NCI-H2196 (cell line): ENCODE measurements at regions not wholly inside any gene's neighbourhood (a gene's known extent, or its start where the extent isn't known, plus 50 kb on each side); places are given as distances from the start of the nearest gene placed in this dataset.

Experiments
- DNase-seq: peaks from one replicate; lab custom pipeline; 2025; ENCODE audit not compliant: unreplicated experiment; lab: John Stamatoyannopoulos, UW

DNA sequence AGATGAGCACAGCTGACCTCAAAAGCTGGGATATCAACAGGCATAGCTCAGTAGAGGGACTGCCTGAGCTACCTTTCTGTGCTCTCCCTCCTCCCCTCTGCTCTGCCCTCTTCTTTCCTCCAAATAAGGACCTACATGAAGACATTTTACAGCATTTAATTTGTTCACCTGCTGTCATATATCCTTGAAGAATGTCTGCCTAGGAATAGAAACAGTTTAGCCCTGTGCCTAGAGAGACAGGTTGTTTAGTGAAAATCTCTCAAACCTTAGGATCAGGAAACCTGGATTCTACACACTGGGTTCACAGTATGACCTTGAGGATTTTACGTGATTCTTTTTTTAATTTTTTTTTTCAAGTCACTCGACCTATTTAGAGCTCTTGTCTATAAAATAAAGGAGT, 213.0 kb upstream of the SETBP1 start:
- DNase-seq = no peak

GRCh38 chr18:44473394-44474066, 207.2 kb upstream of the SETBP1 start:
- no peak for DNase-seq

- DNase-seq = no peak
These were observed 206.6 kb upstream of the SETBP1 start for GRCh38 chr18:44474067-44474411.

GRCh38 chr18:44474591-44474990, 206.1 kb upstream of the SETBP1 start:
- DNase-seq = no peak

DNA sequence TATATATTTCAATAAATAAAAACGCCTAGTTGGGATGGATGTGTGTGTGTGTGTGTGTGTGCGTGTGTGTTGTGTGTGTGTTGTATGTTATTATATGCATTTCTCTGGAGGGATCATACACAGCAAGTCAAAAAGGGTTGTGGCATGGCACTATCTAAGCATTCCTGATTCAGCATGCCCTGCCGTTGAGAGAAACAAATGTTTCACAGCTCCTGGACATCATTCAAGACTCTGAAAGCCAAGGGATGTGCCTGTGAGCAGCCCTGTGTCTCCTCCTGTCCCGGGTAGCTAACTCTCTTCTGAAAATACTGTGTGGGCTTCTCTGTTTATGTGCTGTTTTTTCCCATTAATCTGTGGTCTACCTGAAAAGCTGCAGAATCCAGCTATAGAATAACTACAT, 197.9 kb upstream of the SETBP1 start:
- no peak for DNase-seq

GRCh38 chr18:44495151-44495550, 185.5 kb upstream of the SETBP1 start:
- no peak for DNase-seq

- DNase-seq = no peak
These were observed 183.4 kb upstream of the SETBP1 start for GRCh38 chr18:44497311-44497710.

DNA sequence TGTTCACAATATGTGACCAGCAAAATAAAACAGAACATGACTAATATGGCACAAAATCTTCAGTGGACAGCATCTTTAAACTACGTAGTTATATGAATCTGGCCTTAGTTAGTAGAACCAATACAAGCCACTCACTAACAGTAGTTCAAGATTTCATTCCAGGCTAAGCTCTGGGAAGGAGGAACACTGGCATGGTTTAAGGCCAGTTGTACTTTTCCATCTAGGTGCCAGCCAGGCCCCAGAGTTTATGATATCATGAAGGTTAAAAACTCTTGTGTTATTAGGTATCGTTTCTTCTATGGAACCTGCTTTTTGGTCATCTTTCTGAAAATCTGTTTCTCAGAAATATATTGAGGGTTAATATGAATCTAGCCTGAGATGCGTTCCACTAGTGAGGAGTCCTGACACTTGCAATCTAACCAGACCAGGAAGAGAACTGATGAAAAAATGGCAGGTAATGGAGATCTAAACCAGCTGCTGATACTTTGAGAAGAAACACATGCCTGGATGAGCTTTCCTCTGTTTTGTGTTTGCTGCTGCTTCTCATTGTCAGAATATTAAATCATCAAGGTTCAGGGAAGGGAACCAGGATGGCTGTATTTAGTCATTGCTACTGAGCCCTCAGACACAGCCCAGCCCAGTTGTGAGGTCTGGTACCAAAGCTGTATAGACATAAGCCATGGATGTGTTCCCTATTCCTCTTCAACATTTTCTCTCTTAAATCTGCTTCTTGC, 182.8 kb upstream of the SETBP1 start:
- no peak for DNase-seq

GRCh38 chr18:44500808-44501610, 179.7 kb upstream of the SETBP1 start:
- no peak for DNase-seq

DNA sequence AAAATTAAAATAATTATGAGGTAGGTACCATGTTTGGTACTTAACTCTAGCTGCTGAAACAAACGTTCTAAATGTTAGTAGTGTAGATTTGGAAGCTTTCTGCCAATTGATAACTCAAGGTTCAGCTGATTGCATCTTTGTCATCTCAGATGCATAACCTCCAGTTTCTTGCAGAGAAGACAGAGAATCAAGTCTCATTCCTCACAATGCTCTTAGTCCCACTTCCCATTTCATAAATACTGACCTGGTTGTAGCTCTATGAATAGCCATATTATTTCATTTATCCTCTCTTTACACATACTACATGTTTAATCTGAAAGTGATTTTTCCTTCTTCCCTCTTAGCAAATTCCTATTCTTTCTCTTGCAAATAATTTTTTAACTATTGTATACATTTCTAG, 178.5 kb upstream of the SETBP1 start:
- DNase-seq = no peak

- no peak for DNase-seq
These were observed 177.9 kb upstream of the SETBP1 start for GRCh38 chr18:44502790-44503189.

DNA sequence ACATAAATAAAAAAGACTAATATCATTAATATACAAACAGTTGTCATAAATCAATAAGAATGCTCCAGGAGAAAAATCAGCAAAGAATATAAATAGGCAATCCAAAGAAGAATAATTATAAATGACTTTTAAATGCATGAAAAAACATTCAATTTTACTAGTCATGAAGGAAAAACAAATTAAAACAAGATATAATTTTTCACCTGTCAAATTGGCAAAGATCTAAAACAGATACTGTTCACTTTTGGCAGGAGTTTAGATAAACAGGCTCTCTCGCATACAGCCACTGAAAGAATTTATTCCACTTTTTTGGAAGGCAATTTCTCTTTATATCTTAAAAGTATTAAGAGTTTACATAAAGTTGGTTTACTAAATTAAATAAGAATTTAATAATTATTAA, 176.8 kb upstream of the SETBP1 start:
- no peak for DNase-seq

GRCh38 chr18:44507729-44508325, 172.9 kb upstream of the SETBP1 start:
- DNase-seq = no peak

GRCh38 chr18:44508474-44508873, 172.2 kb upstream of the SETBP1 start:
- no peak for DNase-seq

DNA sequence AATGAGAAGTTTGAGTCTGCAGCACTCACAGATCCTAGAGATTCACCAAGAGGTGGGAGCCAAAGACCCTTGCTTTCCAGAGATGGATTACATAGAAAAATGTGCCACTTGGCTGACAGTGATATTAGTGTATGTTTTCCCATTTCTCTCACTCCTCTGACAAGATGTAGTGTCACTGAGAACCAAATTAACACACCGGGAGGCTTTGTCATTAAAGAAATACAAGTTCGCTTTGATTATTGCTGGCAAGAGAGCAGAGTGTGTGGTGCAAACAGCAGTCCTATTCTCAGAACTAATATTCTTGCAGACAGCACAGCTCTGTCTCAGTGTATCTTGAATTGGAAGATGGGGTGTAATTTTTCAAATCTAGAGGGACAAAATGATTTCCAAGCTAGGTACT, 171.6 kb upstream of the SETBP1 start:
- DNase-seq = no peak

DNA sequence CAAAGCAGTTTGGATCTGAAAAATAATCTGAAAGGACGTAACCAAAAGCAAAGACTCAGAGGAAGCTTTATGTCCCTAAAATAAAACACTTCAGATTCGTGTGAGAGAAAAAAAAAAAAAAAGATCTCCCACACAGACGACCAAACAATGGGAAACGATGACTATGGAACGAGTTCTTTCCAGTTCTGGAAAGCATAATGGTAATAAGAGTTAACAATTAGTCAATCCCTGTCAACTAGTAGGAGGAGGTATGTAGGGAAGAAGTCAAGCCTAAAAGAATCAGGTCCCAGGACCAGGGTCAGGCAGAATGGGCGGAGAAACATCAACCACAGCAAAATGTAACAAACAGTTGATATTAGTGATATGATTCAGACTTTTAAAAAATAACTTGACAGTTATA, 170.3 kb upstream of the SETBP1 start:
- DNase-seq = no peak

- no peak for DNase-seq
These were observed 167.5 kb upstream of the SETBP1 start for GRCh38 chr18:44513233-44513632.

DNA sequence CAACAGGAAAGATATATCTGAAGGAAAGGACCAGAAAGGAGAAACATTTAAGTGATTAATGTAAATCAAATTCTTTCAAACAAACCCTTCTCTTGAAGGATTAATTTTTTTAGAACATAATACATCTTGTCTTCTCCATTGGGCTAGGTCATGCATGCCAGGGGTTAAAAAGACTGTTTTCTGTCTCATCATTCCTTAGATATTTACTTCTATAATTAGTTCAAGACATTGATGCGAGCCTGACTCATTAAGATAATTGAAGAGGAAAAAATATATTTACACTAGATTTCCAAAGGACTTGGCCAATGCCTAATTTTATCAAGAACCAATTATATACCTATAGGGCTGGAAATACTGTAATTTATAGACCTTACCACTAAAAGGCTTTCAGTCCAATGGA, 166.6 kb upstream of the SETBP1 start:
- DNase-seq = no peak

GRCh38 chr18:44514766-44515165, 165.9 kb upstream of the SETBP1 start:
- DNase-seq = no peak

- DNase-seq = no peak
These were observed 164.2 kb upstream of the SETBP1 start for GRCh38 chr18:44516450-44516849.

DNA sequence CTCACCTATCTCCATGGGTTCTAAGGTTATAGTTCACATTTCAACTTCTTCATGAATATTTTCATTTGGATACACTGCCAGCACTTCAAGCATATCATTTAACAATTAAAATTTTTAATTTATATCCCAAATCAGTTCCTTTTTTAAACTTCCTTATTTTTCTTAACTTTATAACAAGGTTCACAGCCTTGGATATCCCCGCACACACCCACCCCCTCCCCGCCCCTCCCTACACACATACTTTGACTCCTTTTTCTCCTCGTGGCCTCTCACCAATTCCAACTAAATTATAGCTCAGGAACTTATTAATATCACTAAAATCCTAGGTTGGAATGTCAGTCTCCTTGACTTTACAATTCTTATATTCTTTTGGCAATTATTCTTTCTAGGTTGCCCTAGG, 163.6 kb upstream of the SETBP1 start:
- no peak for DNase-seq
